ENCODE measurements at regions not wholly inside any gene's neighbourhood (a gene's known extent, or its start where the extent isn't known, plus 50 kb on each side); places are given as distances from the start of the nearest gene placed in this dataset.

DNA sequence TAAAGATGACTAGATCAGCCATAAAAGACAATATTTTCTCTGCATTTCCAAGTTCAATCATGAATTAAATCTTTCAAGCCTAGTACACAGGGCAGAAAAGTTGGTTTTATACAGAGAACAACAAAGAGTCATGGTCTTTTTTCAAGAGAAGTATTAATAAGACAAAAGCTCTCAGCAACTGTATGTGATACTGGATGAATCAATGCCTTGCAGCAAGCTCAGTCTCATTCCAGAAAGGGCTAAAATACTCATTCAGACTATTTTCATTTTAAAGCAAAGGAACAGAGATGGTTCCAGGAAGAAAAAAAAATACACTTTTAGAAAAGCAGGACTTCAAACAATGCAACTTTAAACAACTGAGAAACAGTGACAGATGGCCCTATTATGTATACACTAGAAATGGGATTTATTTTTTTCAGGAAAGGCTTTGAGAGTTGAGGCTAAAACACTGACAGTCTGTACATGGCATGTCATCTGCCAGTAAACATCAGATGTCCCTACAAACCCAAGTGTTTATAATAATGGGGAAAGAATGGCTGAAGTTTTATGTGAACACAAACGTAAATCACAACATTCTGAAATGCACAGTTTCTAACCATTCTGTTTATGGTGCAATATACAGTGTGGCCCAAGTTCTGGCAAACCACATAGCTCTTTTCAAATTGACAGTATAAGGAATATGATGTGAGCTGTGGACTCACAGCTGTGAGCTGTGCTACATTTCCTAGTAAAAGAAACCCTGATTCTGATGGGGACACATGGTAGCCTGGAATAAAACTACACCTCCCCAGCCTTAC lies 114.3 kb upstream of the DST start:
- Mint-ChIP-seq H3K4me1 (ENCODE audit: low read depth) (peaks cover 26% of the 10 kb centered on the region), H3K9me3 (no peaks in the 10 kb centered on the region), H3K27me3 (no peaks in the 10 kb centered on the region), H3K4me3 (no peak overlapping the region), H3K27ac (peak overlapping the region; percentile 47), H3K36me3 (ENCODE audit: low read depth) (no peaks in the 10 kb centered on the region)
- intact Hi-C loops (cut with micrococcal nuclease): loop anchor here (1.0 to 5.0 kb wide), 4 partner anchors 48 to 400 kb away; no protein-coding TSS in a partner anchor

- Mint-ChIP-seq H3K36me3 (ENCODE audit: low read depth) (no peaks in the 10 kb centered on the region), H3K27me3 (no peaks in the 10 kb centered on the region)
- intact Hi-C loops (cut with micrococcal nuclease): loop anchor here (2.0 to 5.0 kb wide), 3 partner anchors 48 to 399 kb away; no protein-coding TSS in a partner anchor
Measured at GRCh38 chr6:56756219-56756789, 113.6 kb upstream of the DST start.

GRCh38 chr6:56755040-56755439 lies 112.4 kb upstream of the DST start:
- no peaks in the 10 kb centered on the region for H3K9me3 Mint-ChIP-seq
- H3K4me1 Mint-ChIP-seq (ENCODE audit: low read depth): peaks cover 22% of the 10 kb centered on the region
- H3K36me3 Mint-ChIP-seq (ENCODE audit: low read depth): no peaks in the 10 kb centered on the region
- no peaks in the 10 kb centered on the region for H3K27me3 Mint-ChIP-seq
- intact Hi-C loops (cut with micrococcal nuclease): loop anchor here (5.0 kb wide), 2 partner anchors 97 to 398 kb away; no protein-coding TSS in a partner anchor
- H3K27ac Mint-ChIP-seq: no peak overlapping the region
- no peak overlapping the region for H3K4me3 Mint-ChIP-seq

More at GRCh38 chr6:56756219-56756789, 113.6 kb upstream of the DST start:
- H3K4me3 Mint-ChIP-seq: no peak overlapping the region
- H3K4me1 Mint-ChIP-seq (ENCODE audit: low read depth): peaks cover 26% of the 10 kb centered on the region
- H3K9me3 Mint-ChIP-seq: no peaks in the 10 kb centered on the region
- peak overlapping the region; percentile 47 for H3K27ac Mint-ChIP-seq

DNA sequence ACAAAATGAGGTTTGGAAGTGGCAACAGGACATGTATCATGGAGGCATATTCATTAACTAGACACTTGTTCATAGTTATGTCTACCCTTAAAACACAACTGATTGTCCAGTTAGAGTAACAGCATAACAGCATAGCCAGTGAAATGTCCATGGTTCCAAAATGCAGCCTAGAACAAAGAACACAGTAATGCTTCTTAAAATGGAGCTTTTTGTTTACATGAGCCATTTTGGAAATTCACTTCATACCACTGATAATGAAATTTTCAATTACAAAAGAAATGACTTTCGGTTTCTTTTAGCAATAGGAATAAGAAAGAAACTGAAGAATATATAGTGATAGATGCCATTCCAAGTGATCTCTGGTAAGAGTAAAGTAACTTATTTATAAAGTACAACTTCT lies 111.1 kb upstream of the DST start:
- intact Hi-C loops (cut with micrococcal nuclease): no loop called here
- no peak overlapping the region for H3K4me3 Mint-ChIP-seq
- H3K27me3 Mint-ChIP-seq: no peaks in the 10 kb centered on the region
- no peak overlapping the region for H3K27ac Mint-ChIP-seq
- no peaks in the 10 kb centered on the region for H3K36me3 Mint-ChIP-seq (ENCODE audit: low read depth)
- peaks cover 28% of the 10 kb centered on the region for H3K4me1 Mint-ChIP-seq (ENCODE audit: low read depth)
- no peaks in the 10 kb centered on the region for H3K9me3 Mint-ChIP-seq

DNA sequence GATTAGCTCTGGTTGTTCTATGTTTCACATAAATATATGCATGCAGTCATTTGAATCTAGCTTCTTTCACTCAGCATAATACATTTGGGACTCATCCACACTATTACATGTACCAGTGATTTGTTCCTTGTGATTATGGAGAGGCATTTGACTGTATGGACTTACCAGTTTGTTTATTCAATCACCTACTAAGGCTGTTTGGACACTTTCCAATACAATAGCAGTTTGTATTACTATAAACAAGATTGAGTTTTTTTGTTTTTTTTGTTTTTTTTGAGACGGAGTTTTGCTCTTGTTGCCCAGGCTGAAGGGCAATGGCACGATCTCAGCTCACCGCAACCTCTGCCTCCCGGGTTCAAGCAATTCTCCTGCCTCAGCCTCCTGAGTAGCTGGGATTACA lies 109.8 kb upstream of the DST start:
- intact Hi-C loops (cut with micrococcal nuclease): no loop called here
- no peak overlapping the region for H3K27ac Mint-ChIP-seq
- H3K9me3 Mint-ChIP-seq: no peaks in the 10 kb centered on the region
- no peak overlapping the region for H3K4me3 Mint-ChIP-seq
- H3K36me3 Mint-ChIP-seq (ENCODE audit: low read depth): no peaks in the 10 kb centered on the region
- H3K27me3 Mint-ChIP-seq: no peaks in the 10 kb centered on the region
- peaks cover 22% of the 10 kb centered on the region for H3K4me1 Mint-ChIP-seq (ENCODE audit: low read depth)

- H3K27me3 Mint-ChIP-seq: no peaks in the 10 kb centered on the region
- peaks cover 20% of the 10 kb centered on the region for H3K4me1 Mint-ChIP-seq (ENCODE audit: low read depth)
- H3K4me3 Mint-ChIP-seq: no peak overlapping the region
- H3K36me3 Mint-ChIP-seq (ENCODE audit: low read depth): no peaks in the 10 kb centered on the region
- no peaks in the 10 kb centered on the region for H3K9me3 Mint-ChIP-seq
- intact Hi-C loops (cut with micrococcal nuclease): no loop called here
- no peak overlapping the region for H3K27ac Mint-ChIP-seq
Measured at GRCh38 chr6:56752009-56752408, 109.3 kb upstream of the DST start.

DNA sequence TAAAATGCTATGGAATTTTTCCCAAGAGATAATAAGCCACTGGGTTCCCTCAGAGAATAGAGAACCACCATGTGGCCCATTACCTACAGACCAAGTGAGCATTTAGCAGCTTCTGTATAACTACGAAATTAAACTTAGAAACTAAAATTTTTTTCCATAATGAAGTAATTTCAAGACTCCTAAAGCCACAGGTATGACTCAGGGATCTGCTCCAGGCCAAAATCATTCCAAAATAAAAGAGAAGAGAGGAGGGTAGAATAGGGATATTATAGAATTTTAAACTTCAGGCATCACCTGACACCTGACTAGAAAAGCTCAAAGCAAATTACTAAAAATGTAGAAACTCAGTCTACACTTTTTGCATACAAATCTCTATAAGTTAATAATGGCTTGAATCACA lies 108.9 kb upstream of the DST start:
- no peak overlapping the region for H3K27ac Mint-ChIP-seq

GRCh38 chr6:56750686-56751085 lies 108.0 kb upstream of the DST start:
- Mint-ChIP-seq H3K9me3 (no peaks in the 10 kb centered on the region), H3K27ac (no peak overlapping the region), H3K4me1 (ENCODE audit: low read depth) (peaks cover 7% of the 10 kb centered on the region), H3K27me3 (no peaks in the 10 kb centered on the region), H3K4me3 (no peak overlapping the region), H3K36me3 (ENCODE audit: low read depth) (no peaks in the 10 kb centered on the region)
- intact Hi-C loops (cut with micrococcal nuclease): no loop called here

More for the DNA sequence above, 108.9 kb upstream of the DST start:
- intact Hi-C loops (cut with micrococcal nuclease): no loop called here
- peaks cover 16% of the 10 kb centered on the region for H3K4me1 Mint-ChIP-seq (ENCODE audit: low read depth)
- no peaks in the 10 kb centered on the region for H3K36me3 Mint-ChIP-seq (ENCODE audit: low read depth)
- no peaks in the 10 kb centered on the region for H3K9me3 Mint-ChIP-seq
- H3K4me3 Mint-ChIP-seq: no peak overlapping the region
- no peaks in the 10 kb centered on the region for H3K27me3 Mint-ChIP-seq

DNA sequence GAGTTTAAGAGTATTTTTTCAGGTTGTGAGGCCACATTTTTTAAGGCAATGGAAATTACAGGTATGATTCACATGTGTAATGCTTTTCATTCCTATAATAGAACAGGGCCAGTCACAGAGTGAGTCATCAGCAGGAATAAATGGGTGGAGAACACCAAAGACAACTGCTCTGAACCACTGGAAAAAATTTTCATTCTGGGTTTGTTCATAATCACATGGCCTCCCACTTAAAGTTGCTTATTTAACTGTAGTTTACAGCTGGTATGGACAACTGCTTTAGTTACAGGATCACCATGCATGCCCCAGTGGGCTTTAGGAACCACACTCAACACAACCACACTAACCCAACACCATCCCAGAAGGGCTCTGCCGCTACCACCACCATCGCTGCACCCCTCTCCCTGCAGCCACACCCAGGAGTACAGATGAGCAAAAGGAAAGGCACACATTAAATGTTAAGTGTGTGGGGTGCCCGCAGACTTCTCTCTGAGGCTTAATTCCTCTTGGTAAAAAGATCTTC lies 107.0 kb upstream of the DST start:
- peaks cover 8% of the 10 kb centered on the region for H3K4me1 Mint-ChIP-seq (ENCODE audit: low read depth)
- intact Hi-C loops (cut with micrococcal nuclease): no loop called here
- no peaks in the 10 kb centered on the region for H3K27me3 Mint-ChIP-seq
- H3K27ac Mint-ChIP-seq: no peak overlapping the region
- H3K9me3 Mint-ChIP-seq: no peaks in the 10 kb centered on the region
- H3K36me3 Mint-ChIP-seq (ENCODE audit: low read depth): no peaks in the 10 kb centered on the region
- H3K4me3 Mint-ChIP-seq: no peak overlapping the region

DNA sequence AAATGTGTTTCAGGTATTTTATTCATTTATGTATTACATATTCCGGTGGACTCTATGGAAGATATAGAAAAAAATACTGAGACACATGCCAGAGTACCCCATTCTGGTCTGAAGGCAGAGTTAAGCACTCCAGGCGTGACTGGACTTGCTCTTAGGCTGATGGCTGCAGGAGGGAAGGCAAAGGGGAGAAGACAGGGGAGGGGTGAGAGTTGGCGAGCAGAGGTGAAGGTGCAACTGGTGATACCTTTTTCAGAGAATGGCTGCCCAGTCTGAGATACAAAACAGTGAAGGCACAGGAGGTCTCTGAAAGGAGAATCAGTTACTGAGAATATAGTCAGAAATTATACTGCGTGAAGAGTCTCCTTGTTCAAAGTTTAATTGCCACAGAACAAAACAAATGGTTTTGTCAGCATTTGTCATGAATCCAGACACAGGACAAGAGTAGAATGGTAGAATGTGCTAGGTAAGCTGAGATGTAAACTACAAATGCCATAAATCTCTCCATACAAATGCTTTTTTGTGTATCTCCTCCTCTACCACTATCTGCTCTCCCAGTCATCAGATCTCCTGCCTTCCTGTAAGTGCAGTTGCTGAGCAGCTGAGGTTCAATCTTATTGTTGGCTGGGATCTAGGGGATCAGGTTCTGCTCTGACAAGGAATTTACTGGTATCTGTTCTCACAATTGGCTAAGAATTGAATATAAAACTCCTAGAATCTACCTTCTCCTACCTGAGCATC lies 104.2 kb upstream of the DST start:
- Mint-ChIP-seq H3K4me3 (no peak overlapping the region), H3K27me3 (no peaks in the 10 kb centered on the region), H3K9me3 (no peaks in the 10 kb centered on the region), H3K4me1 (ENCODE audit: low read depth) (peaks cover 27% of the 10 kb centered on the region), H3K36me3 (ENCODE audit: low read depth) (no peaks in the 10 kb centered on the region), H3K27ac (no peak overlapping the region)
- intact Hi-C loops (cut with micrococcal nuclease): no loop called here

DNA sequence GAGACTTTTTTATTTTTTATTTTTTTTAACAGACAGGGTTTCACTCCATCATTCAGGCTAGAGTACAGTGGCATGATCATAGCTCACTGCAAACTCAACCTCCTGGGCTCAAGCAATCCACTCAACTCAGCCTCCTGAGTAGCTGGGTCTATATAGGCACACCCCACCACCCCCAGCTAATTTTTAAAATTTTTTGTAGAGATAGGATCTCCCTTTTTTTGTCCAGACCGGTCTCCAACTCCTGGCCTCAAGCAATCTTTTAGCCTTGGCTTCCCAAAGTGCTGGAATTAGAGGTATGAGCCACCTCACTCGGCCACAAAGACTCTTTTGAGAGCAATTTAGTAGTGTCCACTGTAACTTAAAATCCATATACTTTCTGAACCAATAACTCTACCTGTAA lies 103.3 kb upstream of the DST start:
- Mint-ChIP-seq H3K27me3 (no peaks in the 10 kb centered on the region), H3K4me3 (no peak overlapping the region), H3K36me3 (ENCODE audit: low read depth) (no peaks in the 10 kb centered on the region), H3K4me1 (ENCODE audit: low read depth) (peaks cover 27% of the 10 kb centered on the region), H3K9me3 (no peaks in the 10 kb centered on the region), H3K27ac (no peak overlapping the region)
- intact Hi-C loops (cut with micrococcal nuclease): no loop called here

DNA sequence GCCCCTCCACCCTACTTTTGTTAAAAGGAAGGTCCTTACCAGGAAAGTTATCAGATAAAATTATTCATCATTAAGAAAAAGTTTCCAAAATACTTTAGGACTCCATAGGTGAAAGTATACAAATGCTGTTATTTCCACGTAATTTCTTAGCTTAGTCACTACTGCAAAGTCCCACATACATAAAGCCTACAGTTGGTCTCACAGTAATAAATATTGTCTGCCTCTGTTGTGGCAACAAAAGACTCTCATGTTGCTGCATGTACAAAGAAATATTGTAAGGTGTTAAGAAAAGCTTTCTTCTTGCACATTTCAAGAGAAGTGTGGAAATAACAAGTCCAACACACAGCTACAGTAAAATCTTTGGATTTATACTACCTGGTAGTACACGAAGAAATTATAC lies 102.4 kb upstream of the DST start:
- Mint-ChIP-seq H3K4me1 (ENCODE audit: low read depth) (peaks cover 31% of the 10 kb centered on the region), H3K27me3 (no peaks in the 10 kb centered on the region), H3K27ac (no peak overlapping the region), H3K36me3 (ENCODE audit: low read depth) (no peaks in the 10 kb centered on the region), H3K9me3 (no peaks in the 10 kb centered on the region), H3K4me3 (no peak overlapping the region)
- intact Hi-C loops (cut with micrococcal nuclease): no loop called here

DNA sequence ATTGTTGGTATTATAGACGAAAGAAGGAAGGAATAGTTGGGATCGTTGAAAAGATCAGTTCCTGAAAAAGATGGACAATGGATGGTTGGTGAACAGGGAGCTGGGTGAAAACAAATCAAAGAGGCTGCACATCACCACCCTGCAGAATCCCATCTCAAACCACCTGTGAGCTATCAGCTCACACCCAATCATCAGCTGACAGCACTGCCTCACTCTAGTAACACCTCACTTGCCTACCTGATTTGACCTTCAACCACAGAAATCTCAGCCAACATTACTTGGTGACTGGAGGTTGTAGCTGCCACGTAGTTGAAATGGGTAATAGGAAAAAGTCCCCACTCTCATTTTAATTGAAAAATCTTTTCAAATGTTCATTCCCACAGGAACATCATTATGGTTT lies 101.8 kb upstream of the DST start:
- Mint-ChIP-seq H3K4me1 (ENCODE audit: low read depth) (peaks cover 28% of the 10 kb centered on the region), H3K27me3 (no peaks in the 10 kb centered on the region), H3K27ac (no peak overlapping the region), H3K36me3 (ENCODE audit: low read depth) (no peaks in the 10 kb centered on the region), H3K4me3 (no peak overlapping the region), H3K9me3 (no peaks in the 10 kb centered on the region)
- intact Hi-C loops (cut with micrococcal nuclease): no loop called here
